Ecto neural progenitor cell (in vitro differentiated cells): ENCODE measurements at regions not wholly inside any gene's neighbourhood (a gene's known extent, or its start where the extent isn't known, plus 50 kb on each side); places are given as distances from the start of the nearest gene placed in this dataset.
"Not testable (repeated sequence)": the region's sequence is repeated elsewhere in the genome, so short reads cannot be mapped to it uniquely, and the experiment has no call there.

Experiments
- DNase-seq: peaks from one replicate; pipeline ENCODE4 v3.0.0-alpha.2; 2018; ENCODE audit warnings: low spot score

DNA sequence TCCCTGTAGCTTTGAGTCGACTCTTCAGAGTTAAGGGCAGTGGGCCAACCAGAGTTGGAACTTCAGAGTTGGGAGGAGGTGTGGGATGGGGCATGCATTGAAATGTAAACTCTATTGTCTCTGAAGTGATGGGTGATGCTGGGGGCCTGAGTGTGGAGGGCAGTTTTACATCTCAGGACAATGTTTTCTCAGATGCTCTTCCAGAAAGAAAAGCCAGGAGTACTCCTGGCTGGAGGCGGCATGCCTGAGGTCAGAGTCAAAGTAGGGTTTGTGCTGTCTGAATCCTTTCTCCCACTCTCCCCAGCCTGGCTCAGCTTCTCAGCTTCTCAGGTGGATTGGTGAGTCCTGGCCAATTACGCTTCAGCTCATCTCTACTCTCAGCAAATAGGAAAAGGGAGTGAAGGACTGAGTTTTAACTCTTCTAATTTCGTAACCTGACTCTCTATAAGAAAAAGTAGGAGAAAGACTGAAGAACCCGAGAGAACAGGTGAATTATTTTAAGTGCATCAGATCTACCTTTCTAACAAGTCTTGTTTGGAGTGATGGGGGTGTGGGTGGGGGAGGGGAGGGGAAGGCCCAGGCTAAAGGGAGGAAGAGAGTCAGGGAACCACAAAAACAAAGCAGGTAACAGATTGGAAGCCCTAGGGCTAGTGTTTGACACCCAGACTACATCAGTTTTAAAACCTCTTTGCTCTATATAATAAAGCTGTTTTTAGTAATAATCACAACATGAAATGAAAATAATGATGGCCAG lies 107.5 kb upstream of the PELI1 start:
- no peak for DNase-seq

DNA sequence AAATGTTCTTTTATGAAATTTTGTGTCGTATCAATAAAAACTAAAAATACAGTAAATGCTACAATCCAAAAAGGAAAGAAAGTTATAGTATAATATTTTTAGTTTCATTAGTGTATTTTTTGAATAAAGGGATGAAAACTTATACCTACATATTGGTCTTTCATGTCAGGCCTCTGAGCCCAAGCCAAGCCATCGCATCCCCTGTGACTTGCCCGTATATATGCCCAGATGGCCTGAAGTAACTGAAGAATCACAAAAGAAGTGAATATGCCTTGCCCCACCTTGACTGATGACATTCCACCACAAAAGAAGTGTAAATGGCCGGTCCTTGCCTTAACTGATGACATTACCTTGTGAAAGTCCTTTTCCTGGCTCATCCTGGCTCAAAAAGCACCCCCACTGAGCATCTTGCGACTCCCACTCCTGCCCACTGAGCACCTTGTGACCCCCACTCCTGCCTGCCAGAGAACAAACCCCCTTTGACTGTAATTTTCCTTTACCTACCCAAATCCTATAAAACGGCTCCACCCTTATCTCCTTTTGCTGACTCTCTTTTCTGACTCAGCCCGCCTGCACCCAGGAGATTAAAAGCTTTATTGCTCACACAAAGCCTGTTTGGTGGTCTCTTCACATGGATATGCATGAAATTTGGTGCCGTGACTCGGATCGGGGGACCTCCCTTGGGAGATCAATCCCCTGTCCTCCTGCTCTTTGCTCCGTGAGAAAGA lies 108.2 kb upstream of the PELI1 start:
- not testable (repeated sequence) for DNase-seq

DNA sequence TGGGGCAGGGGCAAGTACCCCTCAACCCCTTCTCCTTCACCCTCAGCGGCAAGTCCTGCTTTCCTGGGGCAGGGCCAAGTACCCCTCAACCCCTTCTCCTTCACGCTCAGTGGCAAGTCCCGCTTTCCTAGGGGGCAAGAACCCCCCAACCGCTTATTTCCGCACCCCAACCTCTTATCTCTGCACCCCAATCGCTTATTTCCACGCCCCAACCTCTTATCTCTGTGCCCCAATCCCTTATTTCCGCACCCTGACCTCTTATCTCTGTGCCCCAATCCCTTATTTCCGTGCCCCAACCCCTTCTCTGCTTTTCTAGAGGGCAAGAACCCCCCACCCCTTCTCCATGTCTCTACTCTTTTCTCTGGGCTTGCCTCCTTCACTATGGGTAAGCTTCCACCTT lies 109.2 kb upstream of the PELI1 start:
- not testable (repeated sequence) for DNase-seq

DNA sequence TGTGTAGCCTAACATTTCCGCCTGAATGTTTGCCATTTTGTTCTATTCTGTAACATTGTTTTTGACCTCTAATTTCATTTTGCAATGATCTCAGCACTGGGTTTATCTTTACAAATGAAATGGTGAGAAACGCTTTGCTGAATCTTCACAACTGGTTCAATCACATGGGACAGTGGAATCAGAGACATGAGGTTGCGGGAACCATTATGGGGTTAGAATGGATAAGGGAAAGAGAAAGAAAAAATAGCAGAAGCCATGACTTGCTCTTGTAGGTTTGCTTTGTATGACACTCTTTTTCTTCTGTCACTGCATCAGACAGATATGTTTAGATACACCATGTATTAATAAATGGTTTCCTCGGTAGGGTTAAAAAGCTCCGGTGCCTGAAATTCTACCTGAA lies 114.3 kb upstream of the PELI1 start:
- DNase-seq = no peak

DNA sequence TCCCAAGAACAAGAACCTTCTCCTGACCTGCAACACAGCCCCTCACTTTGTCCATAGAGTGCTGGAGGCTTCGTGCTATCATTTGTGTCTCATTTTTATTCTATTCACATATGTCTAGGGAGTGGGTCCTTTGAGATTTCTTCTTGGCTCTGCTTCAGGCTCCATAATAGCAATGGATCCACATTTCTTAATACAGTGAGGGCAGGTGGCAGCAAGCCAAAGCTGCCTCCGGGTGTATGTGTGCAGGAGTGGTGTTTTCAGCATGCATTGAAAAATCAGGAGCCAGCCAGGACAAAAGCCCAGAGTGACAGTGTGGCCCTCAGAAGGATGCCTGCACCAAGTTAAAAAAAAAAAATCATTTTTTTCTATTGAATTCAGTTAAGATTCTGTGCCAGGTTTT lies 115.1 kb upstream of the PELI1 start:
- no peak for DNase-seq

DNA sequence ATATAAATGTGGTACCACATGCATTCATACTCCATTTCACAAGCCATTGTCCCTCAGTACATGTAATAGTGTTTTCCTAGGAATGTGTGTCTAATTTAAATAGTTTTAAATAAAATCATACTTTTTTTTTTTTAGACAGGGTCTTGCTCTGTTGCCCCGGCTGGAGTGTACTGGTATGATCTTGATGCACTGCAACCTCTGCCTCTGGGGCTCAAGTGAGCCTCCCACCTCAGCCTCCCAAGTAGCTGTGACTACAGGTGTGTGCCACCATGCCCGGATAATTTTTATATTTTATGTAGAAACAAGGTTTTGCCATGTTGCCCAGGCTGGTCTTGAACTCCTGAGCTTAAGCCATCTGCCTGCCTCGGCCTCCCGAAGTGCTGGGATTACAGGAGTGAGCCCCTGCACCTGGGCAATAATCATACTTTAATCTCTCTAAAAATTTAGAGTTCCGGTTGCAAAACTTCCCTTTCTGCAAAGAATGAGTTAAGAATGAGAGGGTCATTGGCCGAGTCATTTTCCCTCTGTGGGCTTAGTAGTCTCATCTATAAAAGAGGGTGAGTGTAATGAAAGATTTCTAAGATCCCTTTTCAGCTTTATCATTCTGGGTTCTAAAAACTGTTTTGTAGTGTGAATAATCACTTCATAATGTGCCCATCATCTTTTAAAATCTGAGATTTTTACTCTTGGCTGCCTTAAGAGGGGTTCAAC lies 116.0 kb upstream of the PELI1 start:
- no peak for DNase-seq

DNA sequence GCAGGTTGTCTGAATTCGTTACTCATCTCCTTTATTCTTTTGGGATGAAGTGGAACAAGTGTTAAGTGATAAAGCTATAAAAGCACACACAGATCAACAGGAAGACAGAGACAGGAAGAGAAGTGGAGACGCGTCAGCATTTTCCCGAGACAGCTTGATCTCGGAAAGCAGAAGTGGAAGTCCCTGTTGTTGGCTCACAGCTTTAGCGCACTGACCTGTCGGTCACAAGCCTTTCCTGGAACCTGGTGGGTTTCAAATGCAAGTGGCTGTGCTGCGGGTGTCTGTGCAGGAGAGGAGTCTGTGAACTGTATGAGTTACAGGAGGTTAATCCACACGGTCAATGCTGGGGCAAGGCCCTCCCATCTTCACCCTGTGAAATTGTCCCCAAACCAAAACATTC lies 116.6 kb upstream of the PELI1 start:
- DNase-seq = no peak

DNA sequence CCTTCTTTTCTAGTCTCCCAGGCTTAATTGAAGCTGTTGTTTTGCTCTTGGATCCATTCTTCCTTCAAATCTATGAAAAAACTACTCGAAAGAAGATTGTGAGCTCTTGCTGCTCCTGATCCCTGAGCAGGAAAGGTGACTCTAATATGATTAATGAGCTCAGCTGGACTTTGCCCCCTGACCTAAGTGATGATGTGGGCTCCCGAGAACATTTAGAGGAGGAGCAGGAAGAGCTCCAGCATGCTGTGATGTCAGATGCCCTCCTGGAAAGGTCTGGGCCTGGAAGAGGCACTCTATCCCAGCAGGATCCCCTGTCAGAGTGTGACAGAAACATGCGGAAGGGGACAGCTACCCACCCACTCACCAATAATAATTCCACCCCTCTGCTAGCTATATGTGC lies 117.9 kb upstream of the PELI1 start:
- DNase-seq = no peak

DNA sequence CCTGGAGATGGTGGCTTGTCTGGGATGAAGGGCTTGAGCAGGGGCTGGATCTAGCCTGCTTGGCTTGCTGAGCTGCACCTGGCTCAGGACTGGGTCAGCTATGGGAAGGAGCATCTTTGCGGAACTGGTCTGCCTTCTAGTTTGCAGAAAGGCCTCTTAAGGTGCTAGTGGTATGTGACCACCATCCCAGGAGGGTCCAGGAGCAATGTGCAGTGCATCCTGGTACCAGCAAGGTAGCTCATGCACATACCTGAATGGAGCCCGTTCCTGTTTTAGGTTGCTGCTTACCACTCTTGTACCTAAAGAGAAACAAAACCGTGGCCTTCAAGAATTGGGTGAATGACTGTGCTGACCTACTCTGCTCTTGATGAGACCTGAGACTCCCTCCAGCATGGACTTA lies 118.6 kb upstream of the PELI1 start:
- DNase-seq = no peak

DNA sequence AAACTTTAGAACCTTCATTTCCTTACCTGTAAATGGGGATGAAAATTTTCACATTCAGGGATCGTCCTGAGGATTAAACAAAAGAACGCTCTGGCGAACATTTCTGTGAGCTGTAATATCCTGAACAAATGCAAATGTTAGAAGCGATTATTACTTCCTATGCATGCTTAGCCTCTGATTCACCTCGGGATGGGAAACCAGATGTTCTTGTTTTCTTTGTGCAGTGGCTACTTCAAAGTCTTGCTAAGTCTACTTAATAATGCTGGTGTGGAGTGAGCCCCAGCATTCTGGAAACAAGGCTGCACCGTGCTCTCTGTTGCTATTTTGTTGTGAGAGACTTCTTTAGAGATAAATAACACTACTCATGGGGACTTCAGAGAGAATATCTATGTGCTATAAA lies 119.1 kb upstream of the PELI1 start:
- no peak for DNase-seq

DNA sequence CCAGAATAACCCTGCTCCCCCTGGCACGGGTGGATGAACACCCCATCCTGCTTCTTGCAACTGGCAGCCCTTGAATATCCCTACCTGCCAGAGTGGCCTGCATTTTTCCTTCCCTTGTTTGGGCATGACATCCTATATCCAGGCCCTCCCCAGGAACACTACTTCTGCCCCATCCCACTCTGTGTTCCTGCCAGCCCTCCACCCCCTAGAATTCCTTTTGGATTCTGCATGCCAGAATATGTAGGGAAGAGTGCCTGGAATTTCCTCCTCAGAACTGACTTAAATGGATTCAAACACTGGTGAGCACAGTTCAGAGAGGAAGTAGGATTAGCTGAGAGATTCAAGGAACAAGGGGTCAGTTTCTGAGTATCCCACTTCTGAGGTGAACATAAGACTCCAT lies 123.5 kb upstream of the PELI1 start:
- DNase-seq = no peak

DNA sequence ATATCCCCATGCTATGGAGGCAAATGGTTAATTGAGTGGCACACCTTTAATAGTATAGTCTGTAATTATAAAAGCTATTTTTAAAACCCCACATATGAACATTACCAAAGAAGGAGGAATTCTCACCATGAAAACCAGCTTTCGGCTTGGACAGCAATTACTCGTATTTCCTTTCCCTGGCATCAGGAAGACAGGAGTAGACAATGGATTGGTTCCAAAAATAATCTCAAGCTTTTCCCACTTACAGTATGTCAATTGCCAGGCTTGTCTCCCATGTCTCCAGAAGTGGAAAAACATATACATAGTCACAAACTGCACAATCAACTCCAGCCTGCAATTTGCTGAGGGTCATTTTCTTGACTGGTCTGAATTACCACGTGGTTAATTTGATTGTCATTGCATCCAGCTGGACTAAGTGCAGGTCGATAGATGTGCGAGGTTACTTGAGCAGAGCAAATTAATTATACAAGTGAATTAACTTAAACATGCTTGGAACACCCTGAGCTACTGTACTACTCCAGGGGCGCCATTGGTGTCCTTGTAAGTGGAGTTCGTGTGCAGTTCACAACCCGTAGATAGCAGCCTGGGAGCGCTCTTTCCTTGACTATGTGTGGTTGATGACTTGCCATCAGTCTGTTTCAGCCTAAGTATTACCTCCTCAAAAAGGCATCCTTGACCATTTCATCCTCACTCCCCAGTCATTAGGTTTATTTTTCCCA lies 124.3 kb upstream of the PELI1 start:
- DNase-seq = no peak

DNA sequence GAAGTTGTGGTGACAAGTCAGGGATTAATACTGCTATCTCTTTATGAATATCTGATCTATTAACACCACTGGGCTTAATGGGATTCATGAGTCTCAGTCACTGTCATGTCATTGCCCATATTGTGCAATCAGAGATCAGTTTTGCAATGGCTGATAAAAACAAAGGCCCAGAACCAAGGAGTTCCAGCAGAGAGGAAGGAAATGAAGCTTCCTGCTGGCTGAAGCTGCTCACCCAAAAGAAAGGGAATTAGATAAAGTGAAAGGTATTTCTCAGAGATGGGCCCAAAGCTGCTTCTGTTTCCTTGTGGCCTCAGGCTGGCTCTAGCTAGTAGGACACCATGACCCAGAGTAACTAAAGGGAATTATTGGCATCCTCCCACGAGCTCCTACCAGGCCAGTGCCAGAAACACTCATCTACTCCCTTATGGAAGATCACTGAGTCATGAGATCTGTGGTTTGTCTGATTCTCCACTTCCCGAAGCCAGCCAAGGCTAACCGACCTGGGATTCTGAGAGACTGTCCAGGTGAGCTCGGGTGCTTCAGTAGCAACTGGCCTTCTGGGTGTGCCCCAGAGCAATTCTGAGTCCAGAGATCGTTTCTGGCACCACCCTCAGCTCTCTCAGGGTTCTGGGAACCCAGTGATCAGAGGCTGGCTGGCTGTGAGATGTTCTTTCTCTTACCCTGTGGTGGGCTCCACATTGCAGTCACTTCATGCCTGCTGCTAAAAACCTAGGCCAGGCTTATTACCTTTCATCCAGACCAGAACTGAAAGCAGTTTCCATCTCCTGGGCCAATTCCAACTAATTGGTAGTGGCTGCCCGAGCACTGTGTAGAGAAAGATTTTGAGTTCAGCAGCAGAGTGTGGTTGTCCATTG lies 129.5 kb upstream of the PELI1 start:
- no peak for DNase-seq

DNA sequence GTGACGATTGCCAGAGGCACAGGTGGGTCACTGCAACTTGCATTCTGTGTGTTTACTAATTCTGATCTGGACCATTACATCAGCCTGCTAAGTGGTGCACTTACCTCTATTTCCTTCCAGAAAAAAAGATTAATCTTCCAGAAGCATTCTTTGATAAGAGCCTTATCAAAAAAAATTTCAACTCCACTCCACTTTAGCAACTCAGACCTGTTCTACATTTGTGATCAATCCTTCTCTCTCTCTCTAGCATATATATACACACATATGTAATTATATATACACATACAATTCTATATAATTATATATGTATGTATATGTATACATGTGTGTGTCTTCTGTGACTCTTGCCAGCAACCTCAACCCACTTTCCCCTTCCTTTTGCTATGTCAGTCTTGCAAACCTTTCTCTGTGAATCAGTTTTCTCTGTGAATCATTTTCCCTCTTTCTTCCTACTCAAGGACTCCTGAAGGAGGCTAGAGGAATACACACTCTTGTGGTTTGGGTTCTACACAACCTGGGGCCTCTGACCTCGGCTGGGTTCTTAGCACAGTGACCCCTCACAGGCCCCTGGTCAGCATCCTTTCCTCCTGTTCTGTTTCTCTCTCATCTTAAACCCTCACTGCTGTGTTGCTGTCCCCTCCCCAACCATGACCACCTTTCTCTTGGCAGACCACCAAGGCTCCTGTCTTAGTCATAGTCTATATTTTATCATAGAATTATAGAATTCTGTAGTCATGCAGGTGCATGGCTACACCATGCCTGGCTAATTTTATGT lies 130.4 kb upstream of the PELI1 start:
- DNase-seq = no peak

DNA sequence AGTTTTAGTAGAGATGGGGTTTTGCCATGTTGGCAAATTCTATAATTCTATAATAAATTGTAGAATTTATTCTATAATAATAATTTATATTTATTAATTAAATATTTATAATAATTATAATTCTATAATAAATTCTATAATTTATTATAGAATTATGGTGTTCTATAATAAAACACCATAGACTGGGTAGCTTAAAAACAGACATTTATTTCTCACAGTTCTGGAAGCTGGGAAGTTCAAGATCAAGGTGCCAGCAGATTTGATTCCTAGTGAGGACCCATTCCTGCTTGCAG lies 130.9 kb upstream of the PELI1 start:
- DNase-seq = no peak

DNA sequence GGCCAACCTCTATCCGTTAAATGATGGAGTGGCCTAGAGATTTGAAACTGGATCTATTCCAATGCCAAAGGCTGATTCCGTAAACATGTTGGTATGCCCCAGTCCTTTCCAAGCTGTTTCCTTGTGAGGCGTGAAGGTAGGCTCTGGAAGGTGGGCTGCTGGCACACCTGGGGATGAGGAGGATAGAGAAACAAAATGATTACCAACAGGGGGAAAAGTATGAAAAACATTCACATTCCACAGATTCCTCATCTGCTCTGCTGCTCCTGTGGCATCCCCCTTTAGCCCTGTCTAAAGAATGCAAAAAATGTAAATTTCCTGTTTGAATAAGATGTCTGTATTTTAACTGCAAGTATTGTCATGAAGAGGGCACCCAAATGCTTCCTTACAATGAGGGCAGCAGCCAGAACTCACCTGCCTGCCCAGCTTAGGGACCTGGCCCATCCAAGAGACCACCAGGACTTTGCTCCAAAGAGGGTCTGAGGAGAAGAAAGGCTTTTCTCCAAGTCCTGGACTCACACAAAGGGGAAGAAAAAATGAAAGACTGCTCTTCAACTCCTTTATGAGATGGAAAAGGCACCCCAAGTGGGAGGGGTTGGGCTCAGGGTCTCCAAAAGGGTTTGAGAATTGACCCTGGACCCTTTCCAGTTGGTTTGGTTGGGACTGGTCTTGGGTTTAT lies 132.3 kb upstream of the PELI1 start:
- no peak for DNase-seq

DNA sequence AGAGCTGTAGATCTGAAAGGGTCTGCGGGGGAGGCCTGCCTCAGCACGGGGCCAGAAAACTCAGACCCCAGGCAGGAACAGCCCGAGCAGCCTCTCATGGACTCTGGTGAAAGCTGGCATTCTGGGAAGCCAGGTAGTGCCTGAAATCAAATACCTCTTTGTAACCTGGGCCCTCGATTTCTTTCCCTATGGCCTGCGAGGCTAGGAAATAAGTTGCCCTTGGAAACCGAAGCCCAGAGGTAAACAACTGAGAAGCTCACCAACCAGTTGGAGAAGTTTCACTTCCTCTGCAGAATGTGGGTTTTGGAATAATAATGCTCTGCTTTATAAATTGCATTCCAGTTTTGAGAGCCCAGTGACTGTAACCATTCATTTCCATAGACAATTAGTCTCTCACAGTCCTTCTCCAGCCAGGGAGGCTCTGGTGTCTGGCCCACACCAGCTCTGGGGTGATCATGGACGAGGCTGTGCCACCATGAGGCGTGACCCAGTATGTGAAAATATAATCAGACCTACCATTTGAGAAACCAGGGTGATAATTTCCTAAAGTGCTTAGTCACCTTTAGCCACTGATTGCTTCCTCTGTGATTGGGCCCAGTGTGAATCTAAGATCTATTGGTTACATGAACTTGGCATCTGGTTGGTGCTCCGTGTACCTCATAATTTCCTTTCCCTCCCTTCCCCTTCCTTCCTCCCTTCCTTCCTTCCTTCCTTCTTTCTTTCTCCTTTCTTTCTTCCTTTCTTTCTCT lies 133.1 kb upstream of the PELI1 start:
- no peak for DNase-seq

DNA sequence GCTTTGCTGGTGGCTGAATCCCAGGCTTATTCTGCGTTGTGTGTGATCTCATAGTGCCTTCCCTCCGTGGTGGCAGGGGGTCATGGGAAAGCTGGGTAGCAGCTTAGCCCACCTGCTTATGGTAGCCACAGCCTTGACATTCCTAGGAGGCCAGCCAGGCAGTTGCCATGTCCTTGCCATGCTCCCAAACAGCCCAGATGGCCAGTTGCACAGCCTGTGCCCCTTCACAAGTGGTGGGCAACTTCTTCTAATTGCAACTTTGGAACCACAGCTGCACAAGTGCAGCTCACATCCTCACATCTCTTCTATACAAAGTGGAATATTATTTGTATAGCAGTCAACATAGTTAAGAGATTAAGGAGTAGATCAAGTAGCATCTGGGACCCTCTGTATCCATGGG lies 136.6 kb upstream of the PELI1 start:
- DNase-seq = not testable (repeated sequence)

DNA sequence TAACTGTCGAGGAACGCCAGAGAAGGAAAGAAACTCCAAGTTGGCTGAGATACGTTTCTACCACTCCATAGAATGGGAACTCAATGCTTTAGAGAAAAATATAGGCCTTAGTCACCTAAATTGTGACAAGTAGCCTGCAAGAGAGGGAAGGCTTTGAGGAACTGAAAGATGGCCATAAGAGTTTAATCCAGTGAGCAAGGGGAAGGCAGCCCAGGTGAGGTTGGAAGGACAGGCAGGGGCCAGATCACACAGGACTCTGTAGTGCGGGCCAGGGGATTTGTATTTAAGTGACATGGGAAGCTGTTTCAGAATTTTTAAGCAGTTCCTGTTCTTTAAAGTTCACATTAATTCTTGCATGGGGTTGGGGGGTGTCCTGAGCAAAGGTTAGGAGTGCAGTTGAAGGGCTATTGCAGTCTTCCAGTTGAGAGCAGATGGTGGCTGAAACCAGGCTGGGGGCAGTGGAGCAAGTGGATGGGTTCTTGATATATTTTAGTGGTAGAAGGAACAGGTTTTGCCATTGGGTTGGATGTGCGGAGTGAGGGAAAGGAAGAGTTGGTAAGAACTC lies 138.9 kb upstream of the PELI1 start:
- DNase-seq = no peak
